COLO829 (cell line): ENCODE measurements at regions not wholly inside any gene's neighbourhood (a gene's known extent, or its start where the extent isn't known, plus 50 kb on each side); places are given as distances from the start of the nearest gene placed in this dataset.
A peak's percentile ranks its signal among the peaks of the same experiment; 100 is the strongest.

Source experiments
- DNase-seq: peaks from one replicate; pipeline ENCODE4 v3.0.0; 2012; ENCODE audit warnings: low spot score

- DNase-seq: no peak
These were observed 414.6 kb upstream of the PSMD7 start for GRCh38 chr16:73882033-73882432.

- no peak for DNase-seq
These were observed 417.0 kb upstream of the PSMD7 start for GRCh38 chr16:73879621-73880020.

GRCh38 chr16:73878611-73879010 is 418.0 kb upstream of the PSMD7 start:
- peak; percentile 23 for DNase-seq

GRCh38 chr16:73877150-73877549 is 419.5 kb upstream of the PSMD7 start:
- DNase-seq: no peak

- DNase-seq: no peak
These were observed 420.5 kb upstream of the PSMD7 start for GRCh38 chr16:73875996-73876690.

GRCh38 chr16:73874324-73874723 is 422.3 kb upstream of the PSMD7 start:
- DNase-seq: no peak

- no peak for DNase-seq
These were observed 423.0 kb upstream of the PSMD7 start for GRCh38 chr16:73873643-73874042.

GRCh38 chr16:73872856-73873255 is 423.8 kb upstream of the PSMD7 start:
- no peak for DNase-seq

GRCh38 chr16:73871088-73871733 is 425.4 kb upstream of the PSMD7 start:
- DNase-seq: no peak

GRCh38 chr16:73869126-73869525 is 427.5 kb upstream of the PSMD7 start:
- DNase-seq: no peak

GRCh38 chr16:73864868-73865267 is 431.7 kb upstream of the PSMD7 start:
- DNase-seq: no peak

GRCh38 chr16:73858326-73858725 is 438.3 kb upstream of the PSMD7 start:
- no peak for DNase-seq

- DNase-seq: no peak
These were observed 442.6 kb upstream of the PSMD7 start for GRCh38 chr16:73853968-73854367.

- DNase-seq: no peak
These were observed 444.1 kb upstream of the PSMD7 start for GRCh38 chr16:73852561-73852960.

- no peak for DNase-seq
These were observed 447.6 kb upstream of the PSMD7 start for GRCh38 chr16:73848993-73849392.

GRCh38 chr16:73847090-73847489 is 449.5 kb upstream of the PSMD7 start:
- DNase-seq: no peak

GRCh38 chr16:73846356-73846755 is 450.3 kb upstream of the PSMD7 start:
- no peak for DNase-seq

- no peak for DNase-seq
These were observed 450.6 kb upstream of the PSMD7 start for GRCh38 chr16:73846007-73846330.

- DNase-seq: no peak
These were observed 451.2 kb upstream of the PSMD7 start for GRCh38 chr16:73845238-73846006.

GRCh38 chr16:73840728-73841127 is 455.9 kb upstream of the PSMD7 start:
- DNase-seq: no peak

GRCh38 chr16:73831220-73831619 is 465.4 kb upstream of the PSMD7 start:
- DNase-seq: no peak

GRCh38 chr16:73823205-73823849 is 473.3 kb upstream of the PSMD7 start:
- no peak for DNase-seq
